ENCODE measurements at regions not wholly inside any gene's neighbourhood (a gene's known extent, or its start where the extent isn't known, plus 50 kb on each side); places are given as distances from the start of the nearest gene placed in this dataset.
"Not testable (repeated sequence)": the region's sequence is repeated elsewhere in the genome, so short reads cannot be mapped to it uniquely, and the experiment has no call there.

GRCh38 chr12:24530689-24531088 is 418.2 kb downstream of the BCAT1 start:
- Histone ChIP-seq H3K27ac (ENCODE audit: low read length) (no peak overlapping the region), H3K4me3 (ENCODE audit: low read length) (no peak overlapping the region), H3K4me1 (ENCODE audit: control insufficient read depth, low read depth, low read length) (peaks cover 2% of the 10 kb centered on the region), H3K36me3 (ENCODE audit: control insufficient read depth, low read depth, low read length) (no peaks in the 10 kb centered on the region), H3K9me3 (ENCODE audit: control insufficient read depth, low read depth, low read length) (no peaks in the 10 kb centered on the region), H3K27me3 (ENCODE audit: control insufficient read depth, insufficient read depth, low read length) (no peaks in the 10 kb centered on the region), H3K9ac (ENCODE audit: low read length) (no peak overlapping the region)

- Histone ChIP-seq H3K36me3 (ENCODE audit: control insufficient read depth, low read depth, low read length) (no peaks in the 10 kb centered on the region), H3K27ac (ENCODE audit: low read length) (no peak overlapping the region), H3K4me1 (ENCODE audit: control insufficient read depth, low read depth, low read length) (no peaks in the 10 kb centered on the region), H3K9ac (ENCODE audit: low read length) (no peak overlapping the region), H3K27me3 (ENCODE audit: control insufficient read depth, insufficient read depth, low read length) (no peaks in the 10 kb centered on the region), H3K4me3 (ENCODE audit: low read length) (no peak overlapping the region), H3K9me3 (ENCODE audit: control insufficient read depth, low read depth, low read length) (no peaks in the 10 kb centered on the region)
Observed at GRCh38 chr12:24527102-24527501, 421.8 kb downstream of the BCAT1 start.

- Histone ChIP-seq H3K4me3 (ENCODE audit: low read length) (no peak overlapping the region), H3K27ac (ENCODE audit: low read length) (no peak overlapping the region), H3K9ac (ENCODE audit: low read length) (no peak overlapping the region), H3K9me3 (ENCODE audit: control insufficient read depth, low read depth, low read length) (peaks cover 8% of the 10 kb centered on the region), H3K4me1 (ENCODE audit: control insufficient read depth, low read depth, low read length) (no peaks in the 10 kb centered on the region), H3K27me3 (ENCODE audit: control insufficient read depth, insufficient read depth, low read length) (no peaks in the 10 kb centered on the region), H3K36me3 (ENCODE audit: control insufficient read depth, low read depth, low read length) (no peaks in the 10 kb centered on the region)
Observed at GRCh38 chr12:24522736-24523135, 426.2 kb downstream of the BCAT1 start.

GRCh38 chr12:24519759-24520158 is 429.1 kb downstream of the BCAT1 start:
- H3K27ac ChIP-seq (ENCODE audit: low read length), result no peak overlapping the region
- peaks cover 8% of the 10 kb centered on the region for H3K9me3 ChIP-seq (ENCODE audit: control insufficient read depth, low read depth, low read length)
- no peak overlapping the region for H3K4me3 ChIP-seq (ENCODE audit: low read length)
- H3K27me3 ChIP-seq (ENCODE audit: control insufficient read depth, insufficient read depth, low read length), result no peaks in the 10 kb centered on the region
- no peaks in the 10 kb centered on the region for H3K36me3 ChIP-seq (ENCODE audit: control insufficient read depth, low read depth, low read length)
- H3K9ac ChIP-seq (ENCODE audit: low read length), result no peak overlapping the region
- H3K4me1 ChIP-seq (ENCODE audit: control insufficient read depth, low read depth, low read length), result no peaks in the 10 kb centered on the region

GRCh38 chr12:24517000-24517399 is 431.9 kb downstream of the BCAT1 start:
- H3K4me3 ChIP-seq (ENCODE audit: low read length), result no peak overlapping the region
- no peak overlapping the region for H3K9ac ChIP-seq (ENCODE audit: low read length)
- no peak overlapping the region for H3K27ac ChIP-seq (ENCODE audit: low read length)
- H3K9me3 ChIP-seq (ENCODE audit: control insufficient read depth, low read depth, low read length), result peaks cover 8% of the 10 kb centered on the region
- no peaks in the 10 kb centered on the region for H3K4me1 ChIP-seq (ENCODE audit: control insufficient read depth, low read depth, low read length)
- H3K36me3 ChIP-seq (ENCODE audit: control insufficient read depth, low read depth, low read length), result no peaks in the 10 kb centered on the region
- no peaks in the 10 kb centered on the region for H3K27me3 ChIP-seq (ENCODE audit: control insufficient read depth, insufficient read depth, low read length)

GRCh38 chr12:24510581-24511125 is 438.2 kb downstream of the BCAT1 start:
- no peak overlapping the region for H3K4me3 ChIP-seq (ENCODE audit: low read length)
- H3K9ac ChIP-seq (ENCODE audit: low read length), result no peak overlapping the region
- no peaks in the 10 kb centered on the region for H3K27me3 ChIP-seq (ENCODE audit: control insufficient read depth, insufficient read depth, low read length)
- H3K27ac ChIP-seq (ENCODE audit: low read length), result no peak overlapping the region
- H3K4me1 ChIP-seq (ENCODE audit: control insufficient read depth, low read depth, low read length), result no peaks in the 10 kb centered on the region
- H3K36me3 ChIP-seq (ENCODE audit: control insufficient read depth, low read depth, low read length), result no peaks in the 10 kb centered on the region
- H3K9me3 ChIP-seq (ENCODE audit: control insufficient read depth, low read depth, low read length), result no peaks in the 10 kb centered on the region

GRCh38 chr12:24507827-24508226 is 441.1 kb downstream of the BCAT1 start:
- Histone ChIP-seq H3K4me1 (ENCODE audit: control insufficient read depth, low read depth, low read length) (no peaks in the 10 kb centered on the region), H3K27me3 (ENCODE audit: control insufficient read depth, insufficient read depth, low read length) (no peaks in the 10 kb centered on the region), H3K36me3 (ENCODE audit: control insufficient read depth, low read depth, low read length) (no peaks in the 10 kb centered on the region), H3K27ac (ENCODE audit: low read length) (no peak overlapping the region), H3K4me3 (ENCODE audit: low read length) (no peak overlapping the region), H3K9me3 (ENCODE audit: control insufficient read depth, low read depth, low read length) (no peaks in the 10 kb centered on the region), H3K9ac (ENCODE audit: low read length) (no peak overlapping the region)

- H3K9ac ChIP-seq (ENCODE audit: low read length), result no peak overlapping the region
- no peaks in the 10 kb centered on the region for H3K36me3 ChIP-seq (ENCODE audit: control insufficient read depth, low read depth, low read length)
- no peaks in the 10 kb centered on the region for H3K27me3 ChIP-seq (ENCODE audit: control insufficient read depth, insufficient read depth, low read length)
- no peak overlapping the region for H3K27ac ChIP-seq (ENCODE audit: low read length)
- no peaks in the 10 kb centered on the region for H3K9me3 ChIP-seq (ENCODE audit: control insufficient read depth, low read depth, low read length)
- no peak overlapping the region for H3K4me3 ChIP-seq (ENCODE audit: low read length)
- H3K4me1 ChIP-seq (ENCODE audit: control insufficient read depth, low read depth, low read length), result no peaks in the 10 kb centered on the region
Observed at GRCh38 chr12:24505366-24506015, 443.4 kb downstream of the BCAT1 start.

- H3K27me3 ChIP-seq (ENCODE audit: control insufficient read depth, insufficient read depth, low read length); H3K27ac ChIP-seq (ENCODE audit: low read length); H3K9ac ChIP-seq (ENCODE audit: low read length); H3K4me3 ChIP-seq (ENCODE audit: low read length); H3K4me1 ChIP-seq (ENCODE audit: control insufficient read depth, low read depth, low read length); H3K9me3 ChIP-seq (ENCODE audit: control insufficient read depth, low read depth, low read length); H3K36me3 ChIP-seq (ENCODE audit: control insufficient read depth, low read depth, low read length): not testable (repeated sequence)
Observed at GRCh38 chr12:24503477-24503876, 445.4 kb downstream of the BCAT1 start.

- no peak overlapping the region for H3K4me3 ChIP-seq (ENCODE audit: low read length)
- no peaks in the 10 kb centered on the region for H3K4me1 ChIP-seq (ENCODE audit: control insufficient read depth, low read depth, low read length)
- H3K27ac ChIP-seq (ENCODE audit: low read length), result no peak overlapping the region
- H3K9me3 ChIP-seq (ENCODE audit: control insufficient read depth, low read depth, low read length), result no peaks in the 10 kb centered on the region
- H3K27me3 ChIP-seq (ENCODE audit: control insufficient read depth, insufficient read depth, low read length), result no peaks in the 10 kb centered on the region
- H3K9ac ChIP-seq (ENCODE audit: low read length), result no peak overlapping the region
- no peaks in the 10 kb centered on the region for H3K36me3 ChIP-seq (ENCODE audit: control insufficient read depth, low read depth, low read length)
Observed at GRCh38 chr12:24500831-24501230, 448.1 kb downstream of the BCAT1 start.

GRCh38 chr12:24500421-24500820 is 448.5 kb downstream of the BCAT1 start:
- no peaks in the 10 kb centered on the region for H3K27me3 ChIP-seq (ENCODE audit: control insufficient read depth, insufficient read depth, low read length)
- H3K9ac ChIP-seq (ENCODE audit: low read length), result no peak overlapping the region
- no peak overlapping the region for H3K4me3 ChIP-seq (ENCODE audit: low read length)
- H3K27ac ChIP-seq (ENCODE audit: low read length), result no peak overlapping the region
- H3K9me3 ChIP-seq (ENCODE audit: control insufficient read depth, low read depth, low read length), result no peaks in the 10 kb centered on the region
- H3K4me1 ChIP-seq (ENCODE audit: control insufficient read depth, low read depth, low read length), result no peaks in the 10 kb centered on the region
- no peaks in the 10 kb centered on the region for H3K36me3 ChIP-seq (ENCODE audit: control insufficient read depth, low read depth, low read length)

Measured in iPS-18a (cell line).